Uterus (tissue), 2 donors: ENCODE measurements at regions not wholly inside any gene's neighbourhood (a gene's known extent, or its start where the extent isn't known, plus 50 kb on each side); places are given as distances from the start of the nearest gene placed in this dataset.

ENCODE experiments used
- POLR2A ChIP-seq, 2 donors: fragments of 450-650 bp; IDR thresholded peaks; one replicate each; pipeline ENCODE4 v1.6.1; 2016; ENCODE audit warnings: antibody characterized with exemption in 2 of 2, mild to moderate bottlenecking in 1 of 2, moderate library complexity in 1 of 2
- TF ChIP-seq, protein P1 (sequence below), 4 experiments: fragments of 200-600 bp in 2 of 4; fragments of 450-650 bp in 2 of 4; sonication (generic) in 2 of 4; IDR thresholded peaks; one replicate each; pipeline ENCODE4 v1.5.1; 2016 to 2019; ENCODE audit warnings: antibody characterized with exemption in 4 of 4, mild to moderate bottlenecking in 2 of 4, moderate library complexity in 1 of 4

DNA sequence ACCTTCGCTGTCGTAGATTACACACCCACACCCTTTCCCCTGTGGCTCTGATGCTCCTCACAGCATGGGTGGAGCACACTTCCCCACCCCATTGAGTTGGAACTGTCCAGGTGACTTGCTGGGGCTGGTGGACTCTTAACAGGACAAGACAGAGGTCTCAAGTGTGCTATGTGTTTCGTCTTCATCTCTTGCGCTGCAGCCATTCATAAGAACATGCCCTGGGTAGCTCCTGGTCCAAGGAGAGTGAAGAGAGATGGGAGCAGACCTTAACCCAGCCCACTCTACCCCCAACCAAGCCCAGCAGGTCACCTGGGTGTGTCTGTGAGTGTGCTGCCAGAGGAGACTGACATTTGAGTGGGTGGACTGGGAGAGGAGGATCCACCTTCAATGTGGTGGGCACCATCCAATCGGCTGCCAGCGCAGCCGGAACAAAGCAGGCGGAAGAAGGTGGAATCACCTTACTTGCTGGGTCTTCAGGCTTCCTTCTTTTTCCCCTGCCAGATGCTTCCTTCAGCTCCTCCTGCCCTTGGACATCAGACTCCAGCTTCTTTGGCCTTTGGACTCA, 112.4 kb downstream of the HTR5A start:
- TF ChIP-seq, protein P1, sequence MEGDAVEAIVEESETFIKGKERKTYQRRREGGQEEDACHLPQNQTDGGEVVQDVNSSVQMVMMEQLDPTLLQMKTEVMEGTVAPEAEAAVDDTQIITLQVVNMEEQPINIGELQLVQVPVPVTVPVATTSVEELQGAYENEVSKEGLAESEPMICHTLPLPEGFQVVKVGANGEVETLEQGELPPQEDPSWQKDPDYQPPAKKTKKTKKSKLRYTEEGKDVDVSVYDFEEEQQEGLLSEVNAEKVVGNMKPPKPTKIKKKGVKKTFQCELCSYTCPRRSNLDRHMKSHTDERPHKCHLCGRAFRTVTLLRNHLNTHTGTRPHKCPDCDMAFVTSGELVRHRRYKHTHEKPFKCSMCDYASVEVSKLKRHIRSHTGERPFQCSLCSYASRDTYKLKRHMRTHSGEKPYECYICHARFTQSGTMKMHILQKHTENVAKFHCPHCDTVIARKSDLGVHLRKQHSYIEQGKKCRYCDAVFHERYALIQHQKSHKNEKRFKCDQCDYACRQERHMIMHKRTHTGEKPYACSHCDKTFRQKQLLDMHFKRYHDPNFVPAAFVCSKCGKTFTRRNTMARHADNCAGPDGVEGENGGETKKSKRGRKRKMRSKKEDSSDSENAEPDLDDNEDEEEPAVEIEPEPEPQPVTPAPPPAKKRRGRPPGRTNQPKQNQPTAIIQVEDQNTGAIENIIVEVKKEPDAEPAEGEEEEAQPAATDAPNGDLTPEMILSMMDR (IDR thresholded peaks at IDR 0.05): no peak
- TF ChIP-seq POLR2A (IDR thresholded peaks at IDR 0.05): no peak
